ENCODE measurements at regions not wholly inside any gene's neighbourhood (a gene's known extent, or its start where the extent isn't known, plus 50 kb on each side); places are given as distances from the start of the nearest gene placed in this dataset.
"Not testable (repeated sequence)": the region's sequence is repeated elsewhere in the genome, so short reads cannot be mapped to it uniquely, and the experiment has no call there.

DNA sequence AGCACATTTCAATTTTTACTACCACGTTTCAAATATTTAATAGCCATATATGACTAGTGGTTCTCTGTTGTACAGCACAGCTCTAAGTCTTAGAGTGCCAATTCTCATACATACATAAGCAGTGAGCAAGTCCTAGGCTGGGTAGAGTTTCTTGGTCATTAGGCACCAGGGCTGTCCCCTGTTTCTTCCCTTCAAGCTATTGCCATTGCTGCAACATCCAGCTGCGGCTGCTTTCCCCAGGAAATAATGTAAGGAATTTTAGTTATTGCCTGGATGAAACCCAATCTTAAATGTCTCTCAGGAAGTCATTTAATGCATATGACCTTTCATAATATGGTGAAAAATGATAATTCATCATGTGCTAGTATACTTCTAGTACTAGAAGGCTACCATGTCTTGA is 74.1 kb upstream of the PPP3CA start:
- H3K27me3 ChIP-seq (ENCODE audit: insufficient read depth, low read length): no peaks in the 10 kb centered on the region
- H3K79me2 ChIP-seq (ENCODE audit: control insufficient read depth, insufficient read depth, low read length, unreplicated experiment): no peaks in the 10 kb centered on the region
- H3K4me3 ChIP-seq (ENCODE audit: low read depth, low read length): no peak overlapping the region
- no peaks in the 10 kb centered on the region for H3K36me3 ChIP-seq (ENCODE audit: insufficient read depth, low read length)
- H2AFZ ChIP-seq (ENCODE audit: low read length, unreplicated experiment): no peak overlapping the region
- no peaks in the 10 kb centered on the region for H3K4me1 ChIP-seq (ENCODE audit: control insufficient read depth, insufficient read depth, low read length, unreplicated experiment)
- H3K27ac ChIP-seq (ENCODE audit: low read depth, low read length): no peak overlapping the region

DNA sequence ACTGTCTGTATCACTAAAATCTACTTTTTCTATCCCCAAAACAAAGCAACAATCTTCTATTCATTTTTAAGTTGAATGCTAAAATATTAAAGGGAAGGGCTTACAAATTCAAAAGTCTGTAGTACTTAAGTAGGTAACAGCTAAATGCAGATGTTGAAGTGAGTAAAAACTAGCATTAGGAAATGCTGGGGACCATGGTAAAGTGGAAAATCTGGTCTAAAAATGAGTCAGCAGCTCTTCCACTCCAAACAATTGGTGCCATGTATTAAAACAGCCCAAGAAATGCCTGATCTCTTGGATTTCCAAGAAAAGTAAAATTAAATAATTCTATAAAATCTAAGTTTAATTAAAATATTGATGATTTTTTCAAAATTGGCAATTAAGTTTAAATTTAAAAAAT is 73.3 kb upstream of the PPP3CA start:
- Histone ChIP-seq H3K36me3 (ENCODE audit: insufficient read depth, low read length) (no peaks in the 10 kb centered on the region), H3K27me3 (ENCODE audit: insufficient read depth, low read length) (no peaks in the 10 kb centered on the region), H3K4me3 (ENCODE audit: low read depth, low read length) (no peak overlapping the region), H3K4me1 (ENCODE audit: control insufficient read depth, insufficient read depth, low read length, unreplicated experiment) (no peaks in the 10 kb centered on the region), H3K27ac (ENCODE audit: low read depth, low read length) (no peak overlapping the region), H2AFZ (ENCODE audit: low read length, unreplicated experiment) (no peak overlapping the region), H3K79me2 (ENCODE audit: control insufficient read depth, insufficient read depth, low read length, unreplicated experiment) (no peaks in the 10 kb centered on the region)

DNA sequence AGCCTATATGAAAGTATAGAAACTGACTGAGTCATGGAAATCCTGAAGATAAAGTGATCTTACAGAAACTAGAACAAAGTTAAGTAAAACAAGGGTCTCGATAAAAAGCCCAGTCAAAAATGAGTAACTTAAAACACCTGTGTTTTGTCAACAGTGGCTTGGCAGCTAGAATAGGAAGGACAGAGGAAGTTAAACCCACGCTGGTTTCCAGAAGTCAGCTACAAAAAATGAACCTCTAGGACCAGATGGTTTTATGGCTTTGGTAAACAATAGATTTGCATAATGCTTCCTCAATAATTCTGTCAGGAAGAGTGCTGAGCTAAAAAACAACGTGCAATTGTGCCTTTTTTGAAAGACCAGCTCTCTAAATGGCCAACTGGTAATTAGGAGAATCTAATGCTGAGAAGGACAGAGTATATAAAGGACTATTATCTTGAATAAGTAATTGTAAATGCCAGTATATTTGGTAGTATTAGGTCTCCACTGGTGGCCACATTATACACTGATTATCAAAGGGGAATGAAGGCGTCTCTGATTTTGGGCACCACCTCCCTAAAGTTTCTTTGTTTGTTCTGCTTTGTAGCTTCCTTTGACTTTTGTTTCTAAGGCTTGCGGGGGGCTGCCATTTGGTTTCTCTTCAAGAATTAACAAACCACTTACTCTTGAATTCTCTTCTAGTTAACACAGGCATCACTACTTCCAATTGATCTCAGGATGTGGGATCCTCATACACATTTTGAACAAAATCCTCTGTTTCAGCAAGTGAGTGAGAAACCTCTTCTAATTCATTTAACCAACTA is 72.2 kb upstream of the PPP3CA start:
- Histone ChIP-seq H3K27ac (ENCODE audit: low read depth, low read length) (no peak overlapping the region), H3K36me3 (ENCODE audit: insufficient read depth, low read length) (no peaks in the 10 kb centered on the region), H3K4me3 (ENCODE audit: low read depth, low read length) (no peak overlapping the region), H3K27me3 (ENCODE audit: insufficient read depth, low read length) (no peaks in the 10 kb centered on the region), H3K79me2 (ENCODE audit: control insufficient read depth, insufficient read depth, low read length, unreplicated experiment) (no peaks in the 10 kb centered on the region), H3K4me1 (ENCODE audit: control insufficient read depth, insufficient read depth, low read length, unreplicated experiment) (no peaks in the 10 kb centered on the region), H2AFZ (ENCODE audit: low read length, unreplicated experiment) (peak overlapping the region; percentile 71)

DNA sequence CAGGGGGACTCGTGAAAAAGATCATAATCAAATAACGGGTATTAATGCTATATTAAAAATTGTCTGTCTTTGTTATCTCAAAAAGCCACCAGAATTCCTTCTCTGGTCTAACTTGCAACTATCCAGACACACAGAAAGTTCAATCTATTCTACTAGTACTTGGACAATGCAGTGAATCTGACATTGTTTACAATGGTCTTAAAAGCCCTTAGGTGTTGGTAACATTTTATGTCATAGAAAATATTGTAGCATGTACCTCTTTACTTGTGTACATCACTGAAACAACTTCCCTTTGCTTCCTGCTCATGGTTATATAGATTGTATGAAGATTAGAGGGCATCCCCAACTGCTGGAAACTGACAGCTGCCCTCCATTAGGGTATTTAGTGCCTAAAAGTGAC is 71.1 kb upstream of the PPP3CA start:
- Histone ChIP-seq H3K36me3 (ENCODE audit: insufficient read depth, low read length) (no peaks in the 10 kb centered on the region), H3K4me3 (ENCODE audit: low read depth, low read length) (no peak overlapping the region), H3K27me3 (ENCODE audit: insufficient read depth, low read length) (no peaks in the 10 kb centered on the region), H3K27ac (ENCODE audit: low read depth, low read length) (no peak overlapping the region), H2AFZ (ENCODE audit: low read length, unreplicated experiment) (no peak overlapping the region), H3K79me2 (ENCODE audit: control insufficient read depth, insufficient read depth, low read length, unreplicated experiment) (no peaks in the 10 kb centered on the region), H3K4me1 (ENCODE audit: control insufficient read depth, insufficient read depth, low read length, unreplicated experiment) (no peaks in the 10 kb centered on the region)

- Histone ChIP-seq H3K4me1 (ENCODE audit: control insufficient read depth, insufficient read depth, low read length, unreplicated experiment) (no peaks in the 10 kb centered on the region), H3K79me2 (ENCODE audit: control insufficient read depth, insufficient read depth, low read length, unreplicated experiment) (no peaks in the 10 kb centered on the region), H3K27ac (ENCODE audit: low read depth, low read length) (no peak overlapping the region), H3K27me3 (ENCODE audit: insufficient read depth, low read length) (no peaks in the 10 kb centered on the region), H2AFZ (ENCODE audit: low read length, unreplicated experiment) (no peak overlapping the region), H3K36me3 (ENCODE audit: insufficient read depth, low read length) (no peaks in the 10 kb centered on the region), H3K4me3 (ENCODE audit: low read depth, low read length) (no peak overlapping the region)
Measured at GRCh38 chr4:101418055-101418454, 70.7 kb upstream of the PPP3CA start.

GRCh38 chr4:101417046-101417445 is 69.7 kb upstream of the PPP3CA start:
- H3K4me3 ChIP-seq (ENCODE audit: low read depth, low read length): no peak overlapping the region
- H3K27me3 ChIP-seq (ENCODE audit: insufficient read depth, low read length): no peaks in the 10 kb centered on the region
- H3K36me3 ChIP-seq (ENCODE audit: insufficient read depth, low read length): no peaks in the 10 kb centered on the region
- H3K79me2 ChIP-seq (ENCODE audit: control insufficient read depth, insufficient read depth, low read length, unreplicated experiment): no peaks in the 10 kb centered on the region
- H3K4me1 ChIP-seq (ENCODE audit: control insufficient read depth, insufficient read depth, low read length, unreplicated experiment): no peaks in the 10 kb centered on the region
- H2AFZ ChIP-seq (ENCODE audit: low read length, unreplicated experiment): no peak overlapping the region
- H3K27ac ChIP-seq (ENCODE audit: low read depth, low read length): no peak overlapping the region

GRCh38 chr4:101415962-101416361 is 68.6 kb upstream of the PPP3CA start:
- H3K36me3 ChIP-seq (ENCODE audit: insufficient read depth, low read length): no peaks in the 10 kb centered on the region
- no peak overlapping the region for H2AFZ ChIP-seq (ENCODE audit: low read length, unreplicated experiment)
- H3K4me1 ChIP-seq (ENCODE audit: control insufficient read depth, insufficient read depth, low read length, unreplicated experiment): no peaks in the 10 kb centered on the region
- no peaks in the 10 kb centered on the region for H3K27me3 ChIP-seq (ENCODE audit: insufficient read depth, low read length)
- no peak overlapping the region for H3K27ac ChIP-seq (ENCODE audit: low read depth, low read length)
- no peak overlapping the region for H3K4me3 ChIP-seq (ENCODE audit: low read depth, low read length)
- no peaks in the 10 kb centered on the region for H3K79me2 ChIP-seq (ENCODE audit: control insufficient read depth, insufficient read depth, low read length, unreplicated experiment)

DNA sequence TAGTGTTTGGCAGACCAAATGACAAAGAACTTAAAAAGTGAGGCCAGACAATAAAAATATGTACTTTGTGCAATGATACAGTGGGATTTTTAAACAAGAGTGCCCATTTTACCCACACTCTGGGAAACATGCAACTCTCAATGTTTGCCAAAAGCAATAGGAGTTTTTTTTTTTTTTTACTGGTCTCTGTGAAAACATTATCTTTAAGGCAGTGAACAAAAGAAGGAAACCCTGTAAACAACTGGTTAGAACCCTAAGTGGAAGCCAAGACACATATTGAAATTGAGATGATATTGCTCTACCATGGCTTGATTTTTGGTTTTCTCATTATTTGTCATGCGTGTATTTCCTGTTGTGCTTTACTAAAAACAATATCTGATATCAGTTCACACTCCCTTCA is 67.2 kb upstream of the PPP3CA start:
- H3K27me3 ChIP-seq (ENCODE audit: insufficient read depth, low read length): no peaks in the 10 kb centered on the region
- no peaks in the 10 kb centered on the region for H3K79me2 ChIP-seq (ENCODE audit: control insufficient read depth, insufficient read depth, low read length, unreplicated experiment)
- H3K36me3 ChIP-seq (ENCODE audit: insufficient read depth, low read length): no peaks in the 10 kb centered on the region
- H3K27ac ChIP-seq (ENCODE audit: low read depth, low read length): no peak overlapping the region
- H2AFZ ChIP-seq (ENCODE audit: low read length, unreplicated experiment): no peak overlapping the region
- H3K4me3 ChIP-seq (ENCODE audit: low read depth, low read length): no peak overlapping the region
- no peaks in the 10 kb centered on the region for H3K4me1 ChIP-seq (ENCODE audit: control insufficient read depth, insufficient read depth, low read length, unreplicated experiment)

GRCh38 chr4:101411926-101412325 is 64.6 kb upstream of the PPP3CA start:
- Histone ChIP-seq H3K27ac (ENCODE audit: low read depth, low read length) (no peak overlapping the region), H3K36me3 (ENCODE audit: insufficient read depth, low read length) (no peaks in the 10 kb centered on the region), H3K4me1 (ENCODE audit: control insufficient read depth, insufficient read depth, low read length, unreplicated experiment) (no peaks in the 10 kb centered on the region), H3K79me2 (ENCODE audit: control insufficient read depth, insufficient read depth, low read length, unreplicated experiment) (no peaks in the 10 kb centered on the region), H3K27me3 (ENCODE audit: insufficient read depth, low read length) (no peaks in the 10 kb centered on the region), H3K4me3 (ENCODE audit: low read depth, low read length) (no peak overlapping the region), H2AFZ (ENCODE audit: low read length, unreplicated experiment) (no peak overlapping the region)

- H3K79me2 ChIP-seq (ENCODE audit: control insufficient read depth, insufficient read depth, low read length, unreplicated experiment); H3K4me1 ChIP-seq (ENCODE audit: control insufficient read depth, insufficient read depth, low read length, unreplicated experiment); H3K27ac ChIP-seq (ENCODE audit: low read depth, low read length); H3K27me3 ChIP-seq (ENCODE audit: insufficient read depth, low read length); H3K4me3 ChIP-seq (ENCODE audit: low read depth, low read length); H2AFZ ChIP-seq (ENCODE audit: low read length, unreplicated experiment); H3K36me3 ChIP-seq (ENCODE audit: insufficient read depth, low read length): not testable (repeated sequence)
Measured at GRCh38 chr4:101411281-101411910, 64.1 kb upstream of the PPP3CA start.

GRCh38 chr4:101400096-101400495 is 52.8 kb upstream of the PPP3CA start:
- Histone ChIP-seq H3K27me3 (ENCODE audit: insufficient read depth, low read length) (no peaks in the 10 kb centered on the region), H3K27ac (ENCODE audit: low read depth, low read length) (no peak overlapping the region), H2AFZ (ENCODE audit: low read length, unreplicated experiment) (no peak overlapping the region), H3K79me2 (ENCODE audit: control insufficient read depth, insufficient read depth, low read length, unreplicated experiment) (no peaks in the 10 kb centered on the region), H3K36me3 (ENCODE audit: insufficient read depth, low read length) (no peaks in the 10 kb centered on the region), H3K4me1 (ENCODE audit: control insufficient read depth, insufficient read depth, low read length, unreplicated experiment) (peaks cover 5% of the 10 kb centered on the region), H3K4me3 (ENCODE audit: low read depth, low read length) (no peak overlapping the region)

Data from ACC112 (cell line).